Endothelial cell of umbilical vein (primary cell): ENCODE measurements at regions not wholly inside any gene's neighbourhood (a gene's known extent, or its start where the extent isn't known, plus 50 kb on each side); places are given as distances from the start of the nearest gene placed in this dataset.

Experiments
- CTCF ChIP-seq, 2 donors: IDR thresholded peaks; 1 replicate in 1 of 2; 2 replicates in 1 of 2; pipeline ENCODE4 v1.5.1; 2011; ENCODE audit warnings: low read length in 2 of 2, mild to moderate bottlenecking in 2 of 2, moderate library complexity in 2 of 2, control low read depth in 1 of 2, inconsistent platforms in 1 of 2, low read depth in 1 of 2; ENCODE audit not compliant: insufficient read depth in 1 of 2; ENCODE audit errors: extremely low read depth in 1 of 2
- EZH2 ChIP-seq: IDR thresholded peaks from 2 replicates; pipeline ENCODE4 v1.6.1; 2012; ENCODE audit warnings: borderline replicate concordance, low read depth, mild to moderate bottlenecking, moderate library complexity, low read length, inconsistent platforms; ENCODE audit not compliant: severe bottlenecking
- FOS ChIP-seq: IDR thresholded peaks from 2 replicates; pipeline ENCODE4 v1.6.1; 2011; ENCODE audit warnings: mild to moderate bottlenecking, low read length, moderate library complexity, borderline replicate concordance; ENCODE audit not compliant: insufficient read depth
- GATA2 ChIP-seq: IDR thresholded peaks from 2 replicates; pipeline ENCODE4 v1.7.0; 2011; ENCODE audit warnings: low read depth, mild to moderate bottlenecking, moderate library complexity, mixed read lengths, low read length; ENCODE audit not compliant: insufficient read length, insufficient read depth
- JUN ChIP-seq: IDR thresholded peaks from 2 replicates; pipeline ENCODE4 v1.6.1; 2011; ENCODE audit warnings: borderline replicate concordance, low read depth; ENCODE audit not compliant: insufficient read length, insufficient read depth
- POLR2A ChIP-seq: IDR thresholded peaks from 2 replicates; pipeline ENCODE4 v1.6.1; 2012; ENCODE audit warnings: low read depth, mild to moderate bottlenecking, control low read depth, low read length

- TF ChIP-seq FOS, result no peak
- TF ChIP-seq CTCF (IDR thresholded peaks at IDR 0.05; ENCODE audit: extremely low read depth in 1 of 2, insufficient read depth in 1 of 2, low read depth in 1 of 2, low read length in 2 of 2), result no peak
- TF ChIP-seq EZH2, result no peak
- TF ChIP-seq POLR2A, result no peak
- no peak for TF ChIP-seq JUN
- TF ChIP-seq GATA2, result no peak
These were observed 424.8 kb upstream of the DCC start for GRCh38 chr18:51915176-51915575.
